Smooth muscle cell (in vitro differentiated cells): ENCODE measurements at regions not wholly inside any gene's neighbourhood (a gene's known extent, or its start where the extent isn't known, plus 50 kb on each side); places are given as distances from the start of the nearest gene placed in this dataset.

ENCODE experiments used
- DNase-seq: peaks from one replicate; lab custom pipeline; 2025; ENCODE audit not compliant: unreplicated experiment; lab: John Stamatoyannopoulos, UW
- H2AFZ ChIP-seq: fragments of 200-600 bp; sonication (generic); 2 replicates; pipeline ENCODE4 v1.6.0; 2016; ENCODE audit warnings: antibody characterized with exemption, low read depth, mild to moderate bottlenecking
- H3F3A ChIP-seq: fragments of 200-600 bp; sonication (generic); 2 replicates; pipeline ENCODE4 v1.6.0; 2017; ENCODE audit warnings: antibody characterized with exemption, low read depth
- H3K27ac ChIP-seq: fragments of 200-600 bp; sonication (generic); 2 replicates; pipeline ENCODE4 v1.5.1; 2016; ENCODE audit warnings: low read depth, mild to moderate bottlenecking
- H3K27me3 ChIP-seq: fragments of 200-600 bp; sonication (generic); 2 replicates; pipeline ENCODE4 v1.6.1; 2016; ENCODE audit warnings: low read depth, mild to moderate bottlenecking
- H3K36me3 ChIP-seq: fragments of 200-600 bp; sonication (generic); 2 replicates; pipeline ENCODE4 v1.5.1; 2016; ENCODE audit warnings: low read depth
- H3K4me1 ChIP-seq: fragments of 200-600 bp; sonication (generic); 2 replicates; pipeline ENCODE4 v1.5.1; 2016; ENCODE audit warnings: low read depth
- H3K4me2 ChIP-seq: fragments of 200-600 bp; sonication (generic); 2 replicates; pipeline ENCODE4 v1.6.0; 2016; ENCODE audit warnings: mild to moderate bottlenecking
- H3K4me3 ChIP-seq: fragments of 200-600 bp; sonication (generic); 2 replicates; pipeline ENCODE4 v1.5.1; 2016; ENCODE audit warnings: mild to moderate bottlenecking
- H3K79me2 ChIP-seq: fragments of 200-600 bp; sonication (generic); 2 replicates; pipeline ENCODE4 v1.6.0; 2016; ENCODE audit warnings: low read depth, mild to moderate bottlenecking
- H3K9ac ChIP-seq: fragments of 200-600 bp; sonication (generic); 2 replicates; pipeline ENCODE4 v1.6.0; 2016; ENCODE audit warnings: low read depth
- H3K9me3 ChIP-seq: fragments of 200-600 bp; sonication (generic); replicated peaks from 2 replicates; pipeline ENCODE4 v1.5.1; 2016; ENCODE audit warnings: low read depth
- H4K20me1 ChIP-seq: fragments of 200-600 bp; sonication (generic); 2 replicates; pipeline ENCODE4 v1.6.0; 2016; ENCODE audit warnings: low read depth
- CTCF ChIP-seq: fragments of 200-600 bp; sonication (generic); IDR thresholded peaks from 2 replicates; pipeline ENCODE4 v1.5.1; 2017; ENCODE audit warnings: borderline replicate concordance, mild to moderate bottlenecking, antibody characterized with exemption; ENCODE audit not compliant: insufficient read depth, poor library complexity, severe bottlenecking
- WGBS: methylation state at CpG from one replicate; pipeline ENCODE4 v1.1.7; 2016; ENCODE audit warnings: low lambda C conversion rate; 5-methylcytosine and 5-hydroxymethylcytosine counted together

GRCh38 chr18:42164556-42164955, 209.5 kb downstream of the PIK3C3 start:
- Histone ChIP-seq H3K4me3 (no peak overlapping the region), H3K9ac (no peak overlapping the region), H3K27ac (no peak overlapping the region), H3K27me3 (no peaks in the 10 kb centered on the region), H3K79me2 (no peaks in the 10 kb centered on the region), H3K36me3 (no peaks in the 10 kb centered on the region), H3F3A (no peaks in the 10 kb centered on the region), H3K4me1 (no peaks in the 10 kb centered on the region), H4K20me1 (no peaks in the 10 kb centered on the region), H2AFZ (no peak overlapping the region), H3K9me3 (no peaks in the 10 kb centered on the region), H3K4me2 (no peak overlapping the region)
- DNase-seq, result no peak
- no peak for TF ChIP-seq CTCF
- 93% methylated on average over 1 of the region's 1 CpG for WGBS

GRCh38 chr18:42165922-42166513, 211.0 kb downstream of the PIK3C3 start:
- H3K9me3 ChIP-seq, result no peaks in the 10 kb centered on the region

GRCh38 chr18:42168487-42168886, 213.5 kb downstream of the PIK3C3 start:
- H4K20me1 ChIP-seq, result no peaks in the 10 kb centered on the region
- no peak overlapping the region for H3K27ac ChIP-seq
- H3K79me2 ChIP-seq, result no peaks in the 10 kb centered on the region
- no peak overlapping the region for H3K9ac ChIP-seq
- H2AFZ ChIP-seq, result no peak overlapping the region
- no peak for TF ChIP-seq CTCF
- no peak overlapping the region for H3K4me2 ChIP-seq
- H3K4me1 ChIP-seq, result no peaks in the 10 kb centered on the region
- peaks cover 6% of the 10 kb centered on the region for H3K27me3 ChIP-seq
- H3F3A ChIP-seq, result no peaks in the 10 kb centered on the region
- H3K36me3 ChIP-seq, result no peaks in the 10 kb centered on the region
- no peak overlapping the region for H3K4me3 ChIP-seq
- no peaks in the 10 kb centered on the region for H3K9me3 ChIP-seq
- 80% methylated on average over 2 of the region's 2 CpGs for WGBS
- DNase-seq, result no peak

More at GRCh38 chr18:42165922-42166513, 211.0 kb downstream of the PIK3C3 start:
- no peak overlapping the region for H3K27ac ChIP-seq
- H3F3A ChIP-seq, result no peaks in the 10 kb centered on the region
- H3K4me1 ChIP-seq, result no peaks in the 10 kb centered on the region
- WGBS, result 69% methylated on average over 1 of the region's 1 CpG
- no peak overlapping the region for H3K9ac ChIP-seq
- H2AFZ ChIP-seq, result no peak overlapping the region
- H3K36me3 ChIP-seq, result no peaks in the 10 kb centered on the region
- H3K4me3 ChIP-seq, result no peak overlapping the region
- no peaks in the 10 kb centered on the region for H4K20me1 ChIP-seq
- H3K4me2 ChIP-seq, result no peak overlapping the region
- no peak for TF ChIP-seq CTCF
- DNase-seq, result no peak
- no peaks in the 10 kb centered on the region for H3K27me3 ChIP-seq
- no peaks in the 10 kb centered on the region for H3K79me2 ChIP-seq

- no peak for DNase-seq
- WGBS, result 79% methylated on average over 3 of the region's 3 CpGs
- H3K79me2 ChIP-seq, result no peaks in the 10 kb centered on the region
Measured at GRCh38 chr18:42168907-42169306, 213.9 kb downstream of the PIK3C3 start.

More at GRCh38 chr18:42168907-42169306, 213.9 kb downstream of the PIK3C3 start:
- no peak for TF ChIP-seq CTCF
- Histone ChIP-seq H3F3A (no peaks in the 10 kb centered on the region), H2AFZ (no peak overlapping the region), H3K9me3 (no peaks in the 10 kb centered on the region), H3K36me3 (no peaks in the 10 kb centered on the region), H3K4me3 (no peak overlapping the region), H3K4me2 (no peak overlapping the region), H3K27ac (no peak overlapping the region), H4K20me1 (no peaks in the 10 kb centered on the region), H3K4me1 (no peaks in the 10 kb centered on the region), H3K27me3 (peaks cover 6% of the 10 kb centered on the region), H3K9ac (no peak overlapping the region)
